HG03520 (cell line): ENCODE measurements at regions not wholly inside any gene's neighbourhood (a gene's known extent, or its start where the extent isn't known, plus 50 kb on each side); places are given as distances from the start of the nearest gene placed in this dataset.

Experiments used
- ATAC-seq: cut with Tn5 transposase; IDR thresholded peaks from one replicate; pipeline ENCODE4 v1.9.1; 2021; ENCODE audit warnings: mild to moderate bottlenecking, moderate library complexity; ENCODE audit not compliant: unreplicated experiment

DNA sequence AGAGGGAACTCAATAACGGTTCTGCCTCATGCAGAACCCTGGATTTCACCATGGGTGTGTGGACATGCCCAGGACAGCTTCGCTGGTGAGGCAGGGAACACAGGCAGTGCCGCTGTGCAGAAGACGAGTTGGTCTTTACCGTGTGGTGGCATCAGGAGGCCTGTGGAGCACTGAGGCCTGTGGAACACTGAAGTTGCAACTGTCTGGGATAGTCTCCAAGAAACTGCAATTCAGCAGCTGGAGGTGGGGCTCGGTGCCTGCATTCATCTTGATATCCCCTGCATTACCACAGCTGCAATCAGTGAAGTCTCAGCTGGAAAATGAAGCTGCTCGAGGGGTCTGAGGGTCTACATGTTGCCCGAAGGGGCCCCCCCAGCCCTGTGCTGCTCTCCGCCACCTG is 202.4 kb upstream of the CDH4 start:
- ATAC-seq: no peak

DNA sequence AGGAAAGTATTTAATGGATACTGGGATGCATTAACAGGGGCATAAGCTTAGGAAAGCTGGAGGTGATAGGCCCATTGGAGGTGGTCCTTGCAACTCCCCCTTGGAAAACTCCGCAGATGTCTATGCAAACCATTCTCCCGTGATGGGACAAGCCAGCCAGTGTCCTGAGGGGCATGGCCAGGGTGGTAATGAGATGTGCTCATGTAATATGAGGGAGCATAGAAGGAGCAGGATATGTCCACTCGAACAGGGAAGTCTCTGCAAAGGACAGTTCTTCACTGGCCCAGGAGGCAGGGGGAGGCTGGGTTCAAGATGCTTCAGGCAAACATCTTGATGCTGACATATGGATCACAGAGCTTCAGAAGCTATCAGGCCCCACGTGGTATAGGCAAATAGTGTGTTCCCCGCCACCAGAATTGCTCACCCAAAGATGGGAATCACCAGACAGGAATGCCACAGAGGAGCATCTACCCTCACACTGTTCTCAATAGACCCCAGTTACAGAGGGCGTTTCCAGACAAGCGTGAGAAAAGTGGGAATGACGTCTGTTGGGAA is 201.6 kb upstream of the CDH4 start:
- ATAC-seq: no peak

DNA sequence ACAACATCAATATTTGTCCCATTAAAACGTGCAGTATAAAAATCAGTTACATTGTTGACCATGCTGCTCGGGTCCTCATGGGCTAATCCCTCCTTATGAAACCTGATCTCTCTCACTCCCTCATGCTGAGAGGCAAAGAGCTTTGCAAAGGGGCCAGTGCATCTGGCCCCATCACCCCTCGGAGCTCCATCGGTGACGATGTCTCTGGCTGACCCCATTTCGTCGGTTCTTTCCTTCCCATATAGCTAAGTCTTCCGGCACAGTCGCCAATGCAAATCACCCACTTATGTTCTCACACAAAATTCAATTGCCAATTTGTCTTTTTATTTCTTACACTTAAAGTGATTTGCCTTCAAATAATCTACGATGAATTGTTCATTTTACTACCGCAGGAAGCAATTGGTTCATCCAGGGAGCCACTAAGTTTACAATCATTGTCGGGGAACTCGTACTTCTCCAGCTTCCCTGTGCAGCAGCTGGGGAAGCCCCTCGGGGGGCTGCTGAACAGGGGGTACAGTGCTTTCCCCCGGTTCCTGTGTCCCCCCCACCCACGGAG is 199.8 kb upstream of the CDH4 start:
- no peak for ATAC-seq

DNA sequence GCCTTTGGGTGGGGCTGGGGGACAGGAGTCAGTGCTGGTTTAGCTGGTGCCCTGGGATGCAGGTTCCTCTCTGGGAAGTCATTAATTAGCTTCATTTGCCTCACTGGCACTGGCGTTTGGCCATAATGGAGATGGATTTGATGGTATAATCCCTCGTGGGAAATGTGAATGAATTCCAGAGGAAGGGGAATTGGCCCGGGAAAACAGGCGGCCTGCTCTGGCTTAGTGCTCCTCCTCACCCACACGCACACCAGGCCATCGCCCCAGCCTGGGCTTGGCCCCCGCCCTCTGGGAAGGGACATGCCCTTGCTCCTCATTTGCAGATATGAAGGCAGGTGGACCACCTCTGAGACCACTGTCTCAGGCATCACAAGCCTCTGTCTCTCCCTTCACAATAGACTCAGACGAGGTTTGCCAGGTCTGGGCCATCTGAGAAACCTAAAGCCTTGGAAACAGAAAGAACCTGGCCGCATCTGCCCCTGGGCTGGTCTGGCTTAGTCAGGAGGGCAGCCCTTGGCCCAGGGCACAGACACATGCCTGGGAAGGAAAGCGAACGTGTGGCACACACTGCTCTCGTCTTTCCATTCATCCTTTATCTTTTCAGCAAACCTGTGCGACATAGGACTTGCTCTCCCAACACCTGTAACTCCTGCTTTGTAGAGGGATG is 199.2 kb upstream of the CDH4 start:
- no peak for ATAC-seq

DNA sequence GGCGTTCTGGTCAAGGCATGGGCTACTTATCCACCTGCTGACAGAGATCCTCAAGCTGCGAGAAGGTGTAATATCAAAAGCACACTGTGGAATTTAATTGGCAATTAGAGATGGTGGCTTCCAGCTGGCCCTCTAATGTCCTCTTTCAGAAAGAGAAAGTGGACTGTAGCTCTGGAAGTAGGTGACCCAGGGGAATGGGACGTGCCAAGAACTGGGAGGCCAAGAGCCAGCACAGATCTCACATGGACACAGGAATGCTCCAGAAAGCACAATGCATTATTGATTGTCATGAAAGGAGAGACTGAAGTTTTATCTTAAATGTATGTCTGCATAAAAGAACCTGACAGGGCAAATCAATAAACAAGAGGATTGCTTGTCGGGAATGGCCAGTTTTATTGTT is 198.6 kb upstream of the CDH4 start:
- ATAC-seq: no peak

DNA sequence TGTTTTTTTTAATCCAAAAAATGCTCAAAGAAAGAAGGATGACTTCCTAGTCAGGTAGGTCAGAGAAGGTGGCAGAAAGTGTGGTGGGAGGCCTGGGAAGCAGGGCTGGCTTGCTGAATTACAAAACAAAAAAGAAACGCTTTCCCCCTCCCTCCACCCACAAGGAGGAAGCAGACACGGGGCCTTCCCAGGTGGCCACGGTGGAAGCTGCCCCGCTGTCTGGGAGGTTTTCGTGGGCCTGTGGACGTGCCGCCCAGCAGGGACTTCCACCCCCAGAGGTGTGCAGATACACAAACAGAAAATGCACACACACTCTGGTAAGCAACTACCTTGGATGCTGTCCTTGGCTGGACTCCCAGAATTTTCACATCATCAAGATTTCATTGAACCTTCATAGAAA is 198.2 kb upstream of the CDH4 start:
- ATAC-seq: no peak

DNA sequence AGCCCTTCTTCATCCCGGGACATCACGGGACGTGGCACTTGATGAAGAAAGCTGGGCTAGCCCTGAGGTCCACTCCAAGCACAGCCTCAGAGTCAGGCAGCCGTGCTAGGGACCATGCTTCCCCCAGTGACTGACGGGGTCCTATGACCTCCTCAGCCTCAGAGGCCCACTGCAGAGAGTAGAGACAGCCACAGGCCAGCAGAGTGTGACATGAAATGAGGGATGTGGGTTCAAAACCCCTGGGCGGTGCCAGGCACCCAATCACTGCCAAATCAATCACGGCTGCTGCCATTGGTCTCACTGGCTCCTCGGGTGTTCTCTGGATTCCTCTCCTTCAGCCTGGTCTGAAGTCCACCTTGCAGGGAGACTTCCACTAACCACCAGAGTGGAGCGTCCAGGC is 197.7 kb upstream of the CDH4 start:
- no peak for ATAC-seq

DNA sequence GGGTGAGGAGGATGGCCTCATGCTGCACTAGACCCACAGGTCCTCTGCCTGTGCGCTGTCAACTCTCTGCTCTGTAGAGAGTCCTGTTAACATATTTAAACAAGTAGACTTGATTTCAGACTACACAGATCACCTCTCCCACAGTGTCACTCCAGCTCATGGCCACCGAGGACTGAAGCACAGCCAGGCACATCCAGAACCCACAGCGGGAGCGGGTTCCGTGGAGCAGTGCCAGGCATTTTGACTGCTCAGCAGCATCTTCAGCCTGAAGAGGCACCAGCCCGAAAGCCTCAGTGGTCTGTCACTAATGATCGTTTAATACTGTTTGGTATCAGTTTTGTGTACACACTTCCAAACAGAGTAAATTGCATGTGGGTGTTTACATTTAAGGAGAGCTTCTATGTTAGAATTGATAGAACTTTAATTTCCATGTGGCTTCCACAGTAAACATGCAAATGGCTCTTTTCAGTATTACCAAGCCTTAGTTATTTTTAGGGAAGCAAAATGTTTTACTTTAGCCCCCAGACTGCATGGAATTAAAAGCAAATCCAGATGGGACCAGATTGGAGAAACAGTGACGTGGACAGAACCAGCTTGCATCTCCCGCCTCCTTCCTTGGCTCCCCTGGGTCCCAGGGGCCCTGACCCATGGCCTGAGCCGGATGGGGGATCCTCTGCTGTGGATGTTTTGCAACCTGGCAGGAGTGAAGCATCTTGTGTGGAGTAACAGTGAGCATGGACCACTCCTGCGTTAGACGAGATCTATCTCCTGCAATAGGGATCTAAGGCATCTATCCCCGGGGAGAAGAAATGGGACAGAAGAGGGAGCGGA is 196.7 kb upstream of the CDH4 start:
- ATAC-seq: no peak

DNA sequence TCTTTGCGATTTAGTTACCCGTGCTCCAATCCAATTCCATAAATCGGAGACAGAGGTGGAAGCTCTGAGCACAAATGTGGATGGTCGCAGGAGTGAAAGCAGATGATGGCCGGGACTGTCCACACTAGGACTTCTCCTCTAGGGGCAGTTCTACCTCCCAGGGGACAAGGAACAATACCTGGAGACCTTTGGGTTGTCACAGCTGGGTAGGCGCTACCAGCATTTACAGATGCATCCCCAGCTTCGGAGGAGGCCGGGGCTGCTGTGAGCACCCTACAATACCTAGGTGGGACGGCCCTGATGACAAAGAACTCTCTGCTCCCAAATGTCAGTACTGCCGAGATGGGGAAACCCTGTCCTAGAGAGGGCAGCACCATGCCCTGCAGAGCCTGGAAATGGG is 195.9 kb upstream of the CDH4 start:
- ATAC-seq: no peak

DNA sequence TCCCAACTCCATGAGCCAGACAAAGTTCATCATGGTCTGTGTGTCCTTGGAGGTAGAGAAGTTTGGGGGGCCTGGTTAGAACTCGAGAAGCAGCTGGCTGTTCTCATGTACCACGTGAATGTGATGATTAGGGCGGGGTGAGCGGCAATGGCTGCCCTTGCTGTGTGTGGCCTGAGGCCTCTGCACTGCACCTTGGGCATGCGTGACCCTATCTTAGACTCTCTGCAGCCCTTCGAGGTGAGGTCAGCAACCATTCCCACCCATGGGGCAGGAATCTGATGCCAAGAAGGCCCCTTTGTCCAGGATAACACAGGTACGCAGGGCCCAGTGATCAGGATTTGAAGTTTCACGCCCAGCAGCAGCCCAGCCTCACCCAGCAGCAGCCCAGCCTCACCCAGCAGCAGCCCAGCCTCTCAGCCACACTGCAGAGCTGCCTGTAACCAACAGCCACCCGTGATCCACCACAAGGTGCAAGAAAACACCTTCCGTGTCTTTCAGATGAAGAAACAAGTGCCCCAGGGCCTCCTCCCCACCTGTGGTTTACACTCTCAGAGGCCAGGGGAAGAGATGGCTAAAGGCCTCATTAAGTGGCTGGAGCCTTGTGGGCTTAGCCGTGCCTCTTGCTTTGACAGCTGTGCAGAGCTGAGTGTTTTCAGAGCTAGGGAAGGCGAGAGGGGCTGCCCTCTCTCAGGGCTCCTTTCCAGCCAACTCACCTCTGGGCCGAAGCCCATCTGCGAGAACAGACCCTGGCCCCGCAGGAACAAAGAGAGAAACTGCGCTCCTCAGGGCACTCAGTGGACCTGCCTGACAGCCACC is 195.2 kb upstream of the CDH4 start:
- ATAC-seq: no peak

DNA sequence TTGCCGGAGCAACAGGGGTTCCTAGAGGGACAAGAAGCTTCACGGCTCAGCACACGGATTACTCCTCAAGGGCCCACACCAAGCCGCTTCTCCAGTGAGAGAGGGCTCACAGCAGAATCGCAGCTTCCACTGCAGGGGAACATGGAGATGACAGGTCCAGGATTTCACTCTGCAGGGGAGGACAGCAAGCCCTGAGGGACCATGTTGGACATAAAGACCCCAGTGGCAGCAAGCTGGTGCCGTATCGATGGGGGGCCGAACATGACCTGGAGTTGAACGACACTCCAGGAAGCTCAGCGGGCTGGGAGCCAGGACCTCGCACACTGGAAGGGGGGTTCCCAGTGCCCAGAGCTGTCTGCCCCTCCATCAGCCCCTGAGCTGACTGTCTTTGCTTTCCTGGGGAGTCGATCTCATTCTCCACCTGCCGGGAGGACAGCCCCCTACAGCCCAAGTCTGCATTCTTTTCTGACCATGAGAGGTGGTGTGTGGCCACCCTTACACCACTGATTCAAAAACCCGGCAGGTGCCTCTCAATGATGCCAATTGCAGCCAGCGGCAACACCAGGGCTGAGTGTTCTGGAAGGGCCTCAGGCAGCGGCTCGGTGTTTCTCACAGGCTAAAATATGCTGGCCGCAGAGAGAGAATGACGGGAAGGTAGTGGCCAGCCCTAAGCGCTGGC is 194.5 kb upstream of the CDH4 start:
- no peak for ATAC-seq

DNA sequence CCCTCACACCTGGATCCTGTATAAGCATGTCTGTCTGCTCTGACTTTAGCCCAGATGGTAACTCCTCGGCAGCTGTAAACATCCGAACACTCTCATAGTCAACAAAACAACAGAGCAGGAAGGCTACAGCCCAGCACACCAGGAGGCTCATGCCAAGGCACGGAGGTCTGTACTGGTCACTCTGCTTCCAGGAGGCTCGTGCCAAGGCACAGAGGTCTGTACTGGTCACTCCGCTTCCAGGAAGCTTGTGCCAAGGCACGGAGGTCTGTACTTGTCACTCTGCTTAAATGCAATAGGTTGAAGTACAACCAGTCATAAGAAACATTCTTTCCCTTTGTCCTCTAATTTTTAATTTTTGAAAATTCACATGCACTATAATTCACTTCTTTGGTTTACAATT is 190.1 kb upstream of the CDH4 start:
- ATAC-seq: no peak

DNA sequence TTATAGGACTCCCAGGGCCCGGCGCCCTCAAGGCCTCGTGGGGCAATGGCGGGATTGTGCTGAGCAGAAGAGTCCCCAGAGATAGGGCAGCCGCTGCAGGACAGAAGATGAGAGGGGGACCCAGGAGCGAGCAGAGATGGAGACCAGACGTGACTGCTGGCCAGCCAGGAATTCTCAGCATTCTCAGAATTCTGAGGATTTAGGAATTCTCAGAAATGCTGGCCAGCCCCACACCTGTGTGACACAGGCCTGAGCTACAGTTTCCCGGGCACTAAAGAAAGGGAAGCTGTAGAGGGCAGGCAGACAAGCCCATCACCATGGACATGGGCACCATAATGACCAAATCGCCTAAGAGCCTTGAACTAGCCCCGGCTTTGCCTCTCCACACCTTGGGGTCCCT is 186.2 kb upstream of the CDH4 start:
- no peak for ATAC-seq

DNA sequence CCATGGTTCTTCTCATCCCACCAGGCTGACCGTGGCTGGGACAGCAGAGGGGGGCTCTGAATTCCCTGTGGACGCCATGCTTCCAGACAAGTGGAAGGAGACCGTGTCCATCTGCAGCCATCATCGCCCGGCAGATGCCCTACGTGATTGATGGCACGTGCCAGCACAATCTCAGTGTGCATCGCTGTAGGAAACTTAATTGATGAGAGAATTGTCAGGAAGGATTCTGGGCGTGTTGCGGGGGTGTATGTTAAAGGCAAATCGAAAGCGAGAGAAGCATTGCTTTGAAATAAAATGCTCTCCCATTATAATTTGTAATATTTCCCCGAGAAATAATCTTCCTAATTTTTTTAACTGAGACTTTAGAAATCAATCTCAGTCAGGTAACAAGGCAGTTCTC is 185.5 kb upstream of the CDH4 start:
- ATAC-seq: no peak

DNA sequence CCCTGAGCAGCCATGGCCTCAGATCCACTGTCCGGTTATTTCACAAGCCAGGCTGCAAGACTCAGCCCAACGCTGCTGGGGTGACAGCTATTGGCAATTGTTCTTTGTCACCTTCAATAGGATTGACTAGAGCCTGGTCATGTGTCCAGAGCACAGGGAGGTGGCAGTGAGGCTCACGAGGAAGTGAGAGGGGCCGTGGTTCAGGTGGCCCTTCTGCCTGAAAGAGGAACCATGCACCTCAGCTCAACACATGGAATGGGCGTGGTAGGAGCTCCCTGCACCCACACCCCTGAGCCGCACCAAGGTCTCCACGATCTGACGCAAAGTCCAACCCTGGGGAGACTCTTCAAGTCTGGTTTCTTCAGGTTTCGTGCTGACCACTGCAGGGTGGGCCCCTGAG is 184.8 kb upstream of the CDH4 start:
- no peak for ATAC-seq

DNA sequence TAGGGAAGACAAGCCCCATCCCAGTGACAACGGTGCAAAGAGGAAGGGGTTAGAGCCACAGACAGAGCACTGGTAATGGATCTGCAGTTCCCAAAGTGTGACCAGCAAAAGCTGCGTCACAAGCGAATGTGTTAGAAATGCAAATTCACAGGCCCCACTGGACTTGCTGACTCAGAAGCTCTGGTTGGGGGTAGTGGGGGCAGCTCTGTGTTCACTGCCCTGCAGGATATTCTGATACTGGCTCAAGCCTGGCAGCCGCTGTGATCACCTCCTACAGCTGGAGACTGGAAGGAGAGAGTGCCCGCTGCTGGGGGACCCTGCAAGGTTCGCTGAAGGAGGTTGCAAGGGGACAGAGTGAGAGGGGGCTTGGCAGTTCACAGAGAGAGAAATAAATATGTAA is 179.7 kb upstream of the CDH4 start:
- no peak for ATAC-seq

DNA sequence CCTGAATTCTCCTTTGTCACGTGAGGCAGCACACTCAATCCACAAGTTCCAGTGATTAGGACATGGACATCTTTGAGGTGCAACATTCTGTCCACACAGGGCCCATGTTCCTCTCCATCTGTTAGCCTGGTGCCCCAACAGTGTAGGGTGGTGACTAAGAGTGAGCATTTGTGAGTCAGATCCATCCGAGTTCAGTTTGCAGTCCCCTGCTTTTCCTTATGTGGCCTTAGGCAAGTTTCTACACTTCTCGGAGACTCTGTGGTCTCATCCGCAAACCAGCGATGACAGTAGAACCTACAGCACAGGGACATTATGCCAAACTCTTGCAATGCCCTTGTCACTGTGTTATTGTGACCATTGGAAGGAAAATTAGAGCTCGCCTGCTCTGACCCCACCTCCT is 178.7 kb upstream of the CDH4 start:
- ATAC-seq: no peak

DNA sequence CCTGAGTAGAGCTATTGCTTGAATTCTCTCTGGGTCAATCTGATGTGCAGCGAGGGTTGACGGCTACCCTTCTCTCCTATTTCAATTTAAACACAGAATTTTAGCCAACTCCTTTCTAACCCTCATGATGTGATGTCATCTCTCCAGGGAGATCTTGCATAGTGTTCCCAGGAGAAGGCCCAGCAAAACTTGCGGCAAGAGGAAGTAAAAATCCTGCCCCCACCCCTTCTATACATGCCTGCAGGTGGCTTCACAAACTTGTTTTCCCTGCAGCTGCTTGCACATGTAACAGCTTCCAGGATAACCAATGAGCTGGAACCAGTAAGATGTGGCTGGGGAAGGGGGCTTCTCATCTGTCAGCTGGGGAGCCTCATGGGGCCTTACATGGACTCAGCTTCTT is 169.3 kb upstream of the CDH4 start:
- ATAC-seq: no peak

DNA sequence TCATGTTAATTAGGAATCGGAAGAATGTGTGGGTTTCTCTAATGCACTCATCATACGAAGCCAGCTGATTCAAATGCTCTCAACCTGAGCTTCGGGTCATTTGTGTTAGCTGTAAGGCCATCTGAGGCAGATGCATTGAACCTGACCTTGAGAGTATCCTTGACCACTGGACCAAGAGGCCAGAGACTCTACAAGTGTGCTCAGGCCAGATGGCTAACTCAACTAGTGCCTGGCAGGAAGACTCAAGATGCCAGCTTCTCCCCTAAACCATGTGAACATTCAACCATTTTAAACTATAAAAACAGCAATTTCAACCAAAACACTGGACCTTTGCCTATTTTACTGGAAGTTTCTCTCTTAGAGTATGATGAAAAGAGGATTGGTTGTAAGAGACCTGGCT is 168.6 kb upstream of the CDH4 start:
- ATAC-seq: no peak

DNA sequence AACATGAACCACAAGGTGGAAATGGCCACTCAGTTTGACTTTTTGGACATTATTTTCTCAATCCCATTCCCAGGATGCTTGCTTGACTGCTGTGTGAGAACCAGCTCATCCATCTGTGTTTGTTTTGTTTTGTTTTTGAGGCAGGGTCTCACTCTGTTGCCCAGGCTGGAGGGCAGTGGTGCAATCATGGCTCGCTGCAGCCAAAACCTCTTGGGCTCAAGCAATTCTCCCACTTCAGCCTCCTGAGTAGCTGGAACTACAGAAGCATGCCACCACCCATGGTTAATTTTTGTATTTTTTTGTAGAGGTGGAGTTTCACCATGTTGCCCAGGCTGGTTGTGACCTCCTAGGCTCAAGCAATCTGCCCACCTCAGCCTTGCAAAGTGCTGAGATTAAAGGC is 166.0 kb upstream of the CDH4 start:
- ATAC-seq: no peak

DNA sequence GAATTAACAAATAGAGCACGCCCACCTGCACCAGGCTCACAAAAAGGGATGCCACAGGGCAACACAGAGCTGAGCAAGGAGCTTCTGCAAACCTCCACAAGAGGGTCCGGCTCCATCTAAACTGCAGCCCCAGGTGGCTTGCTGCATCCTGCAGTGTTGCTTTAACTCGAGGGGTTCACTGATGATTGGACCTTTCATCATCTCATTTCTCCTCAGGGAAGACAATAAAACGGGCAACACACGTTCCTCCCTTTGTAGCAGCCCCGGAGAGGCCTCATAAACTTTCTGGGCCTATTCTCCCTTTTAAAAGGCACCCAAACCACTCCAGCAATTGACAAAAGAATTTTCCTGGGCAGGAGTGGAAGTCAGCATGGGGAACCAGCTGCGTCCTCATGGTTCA is 161.5 kb upstream of the CDH4 start:
- ATAC-seq: no peak
